Adipocyte (in vitro differentiated cells): ENCODE measurements at regions not wholly inside any gene's neighbourhood (a gene's known extent, or its start where the extent isn't known, plus 50 kb on each side); places are given as distances from the start of the nearest gene placed in this dataset.
A peak's percentile ranks its signal among the peaks of the same experiment; 100 is the strongest.
"Not testable (repeated sequence)": the region's sequence is repeated elsewhere in the genome, so short reads cannot be mapped to it uniquely, and the experiment has no call there.

Experiments
- DNase-seq: peaks from one replicate; pipeline ENCODE4 v3.0.0-alpha.2; 2015; ENCODE audit warnings: low read depth
- H3K27me3 ChIP-seq: replicated peaks from 2 replicates; pipeline ENCODE4 v1.7.0; 2013; ENCODE audit warnings: mild to moderate bottlenecking, low read length, moderate library complexity; ENCODE audit not compliant: control insufficient read depth, insufficient read depth
- H3K36me3 ChIP-seq: 2 replicates; pipeline ENCODE4 v1.7.0; 2013; ENCODE audit warnings: low read length, mild to moderate bottlenecking, moderate library complexity; ENCODE audit not compliant: control insufficient read depth, insufficient read depth, severe bottlenecking
- H3K4me1 ChIP-seq: 2 replicates; pipeline ENCODE4 v1.7.0; 2013; ENCODE audit warnings: mild to moderate bottlenecking, low read length, moderate library complexity; ENCODE audit not compliant: control insufficient read depth, insufficient read depth
- H3K4me3 ChIP-seq: 2 replicates; pipeline ENCODE4 v1.7.0; 2013; ENCODE audit warnings: mild to moderate bottlenecking, low read length, moderate library complexity
- H3K9ac ChIP-seq: 2 replicates; pipeline ENCODE4 v1.7.0; 2013; ENCODE audit warnings: mild to moderate bottlenecking, low read length, moderate library complexity
- H3K9me3 ChIP-seq: 2 replicates; pipeline ENCODE4 v1.7.0; 2013; ENCODE audit warnings: mild to moderate bottlenecking, low read length, moderate library complexity; ENCODE audit not compliant: control insufficient read depth

- DNase-seq, result no peak
- Histone ChIP-seq H3K27me3 (no peaks in the 10 kb centered on the region), H3K4me1 (peaks cover 15% of the 10 kb centered on the region), H3K36me3 (no peaks in the 10 kb centered on the region), H3K4me3 (no peak overlapping the region), H3K9ac (no peak overlapping the region), H3K9me3 (no peaks in the 10 kb centered on the region)
Measured at GRCh38 chr18:10147752-10148151, 233.9 kb downstream of the VAPA start.

GRCh38 chr18:10148189-10148929, 234.5 kb downstream of the VAPA start:
- no peaks in the 10 kb centered on the region for H3K9me3 ChIP-seq
- no peaks in the 10 kb centered on the region for H3K27me3 ChIP-seq
- no peak overlapping the region for H3K9ac ChIP-seq
- no peaks in the 10 kb centered on the region for H3K36me3 ChIP-seq
- H3K4me3 ChIP-seq, result no peak overlapping the region
- DNase-seq, result no peak
- peaks cover 12% of the 10 kb centered on the region for H3K4me1 ChIP-seq

GRCh38 chr18:10149768-10150556, 236.1 kb downstream of the VAPA start:
- H3K27me3 ChIP-seq, result no peaks in the 10 kb centered on the region
- H3K9me3 ChIP-seq, result no peaks in the 10 kb centered on the region
- no peaks in the 10 kb centered on the region for H3K36me3 ChIP-seq
- peaks cover 13% of the 10 kb centered on the region for H3K4me1 ChIP-seq
- H3K4me3 ChIP-seq, result no peak overlapping the region
- no peak overlapping the region for H3K9ac ChIP-seq
- no peak for DNase-seq

GRCh38 chr18:10150576-10150975, 236.8 kb downstream of the VAPA start:
- not testable (repeated sequence) for DNase-seq, H3K9ac ChIP-seq, H3K36me3 ChIP-seq, H3K4me3 ChIP-seq, H3K9me3 ChIP-seq, H3K27me3 ChIP-seq
- H3K4me1 ChIP-seq, result peaks cover 13% of the 10 kb centered on the region

DNA sequence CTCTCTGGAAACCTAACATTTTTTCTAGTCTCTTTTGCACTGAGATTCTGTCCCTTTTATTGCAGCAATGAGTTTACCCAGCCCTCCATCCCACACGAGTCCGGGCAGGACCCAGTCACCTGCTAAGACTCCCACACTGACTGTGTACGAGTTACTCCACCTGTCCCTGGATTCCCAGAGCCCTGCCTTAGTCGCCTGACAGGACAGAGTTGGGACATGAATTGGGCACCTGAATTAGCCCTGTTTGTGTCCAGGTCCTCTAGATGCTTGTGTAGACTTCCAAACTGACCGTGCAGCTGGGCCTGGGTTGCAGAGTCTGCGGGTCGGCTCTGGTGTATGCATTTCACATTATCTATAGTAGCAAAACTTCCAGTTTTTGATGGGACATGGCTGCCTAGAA, 238.7 kb downstream of the VAPA start:
- Histone ChIP-seq H3K27me3 (no peaks in the 10 kb centered on the region), H3K36me3 (no peaks in the 10 kb centered on the region), H3K4me1 (peaks cover 13% of the 10 kb centered on the region), H3K9ac (no peak overlapping the region), H3K9me3 (no peaks in the 10 kb centered on the region), H3K4me3 (no peak overlapping the region)
- no peak for DNase-seq

DNA sequence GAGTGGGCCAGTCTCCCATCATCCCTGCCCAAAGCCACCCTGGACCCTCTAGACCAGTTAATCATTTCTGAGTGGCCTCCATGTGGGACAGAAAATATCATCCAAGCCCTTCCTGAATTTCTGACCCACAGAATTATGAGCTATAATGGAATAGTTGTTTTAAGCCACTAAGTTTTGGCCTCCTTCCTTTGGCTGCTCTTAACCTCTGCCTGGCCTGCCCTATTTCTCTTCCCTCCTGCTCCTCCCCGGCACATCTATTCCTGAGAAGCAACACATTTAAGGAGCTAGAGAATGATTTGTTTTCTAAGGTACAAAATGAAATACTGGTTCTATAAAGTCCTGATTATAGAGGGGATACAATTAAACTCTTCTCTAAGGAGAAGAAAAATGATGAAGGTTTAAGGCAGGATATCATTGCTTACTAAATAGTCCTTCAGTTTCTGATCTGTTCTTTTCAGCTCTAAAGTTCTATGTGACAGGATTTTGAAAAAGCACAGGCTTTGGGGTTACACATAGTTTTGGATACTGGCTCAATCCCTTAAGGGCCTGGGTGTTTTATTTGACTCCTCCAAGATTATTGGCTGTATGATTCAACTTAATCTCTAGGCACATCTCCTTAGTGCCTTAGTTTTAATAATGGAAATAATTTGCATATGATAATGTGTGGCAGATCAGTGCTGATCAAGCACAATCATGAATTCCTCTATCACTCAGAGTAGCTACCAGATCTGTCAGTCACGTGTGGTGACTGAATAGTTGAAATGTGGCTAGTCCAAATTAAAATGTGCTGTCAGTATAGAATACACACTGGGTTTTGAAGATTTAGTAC, 240.3 kb downstream of the VAPA start:
- Histone ChIP-seq H3K36me3 (no peaks in the 10 kb centered on the region), H3K27me3 (no peaks in the 10 kb centered on the region), H3K4me3 (no peak overlapping the region), H3K9me3 (no peaks in the 10 kb centered on the region), H3K9ac (peak overlapping the region; percentile 58), H3K4me1 (peaks cover 13% of the 10 kb centered on the region)
- DNase-seq, result peak; percentile 24

DNA sequence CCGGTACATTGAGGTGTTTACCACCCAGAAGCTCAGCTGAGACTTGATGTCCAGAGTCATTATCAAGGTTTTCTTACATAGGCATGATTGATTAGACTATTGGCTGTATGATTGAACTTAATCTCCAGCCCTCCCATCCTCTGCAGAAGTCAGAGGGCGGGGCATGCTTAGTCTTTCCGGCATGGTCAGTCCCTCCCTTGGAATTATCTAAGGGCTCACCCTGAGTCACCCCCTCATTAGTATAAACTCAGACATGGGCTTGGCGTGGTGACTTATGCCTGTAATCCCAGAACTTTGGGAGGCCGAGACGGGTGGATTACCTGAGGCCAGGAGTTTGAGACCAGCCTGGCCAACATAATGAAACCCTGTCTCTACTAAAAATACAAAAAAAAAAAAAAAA, 243.9 kb downstream of the VAPA start:
- Histone ChIP-seq H3K4me1 (peaks cover 13% of the 10 kb centered on the region), H3K4me3 (no peak overlapping the region), H3K27me3 (no peaks in the 10 kb centered on the region), H3K36me3 (no peaks in the 10 kb centered on the region), H3K9me3 (no peaks in the 10 kb centered on the region), H3K9ac (no peak overlapping the region)
- no peak for DNase-seq

DNA sequence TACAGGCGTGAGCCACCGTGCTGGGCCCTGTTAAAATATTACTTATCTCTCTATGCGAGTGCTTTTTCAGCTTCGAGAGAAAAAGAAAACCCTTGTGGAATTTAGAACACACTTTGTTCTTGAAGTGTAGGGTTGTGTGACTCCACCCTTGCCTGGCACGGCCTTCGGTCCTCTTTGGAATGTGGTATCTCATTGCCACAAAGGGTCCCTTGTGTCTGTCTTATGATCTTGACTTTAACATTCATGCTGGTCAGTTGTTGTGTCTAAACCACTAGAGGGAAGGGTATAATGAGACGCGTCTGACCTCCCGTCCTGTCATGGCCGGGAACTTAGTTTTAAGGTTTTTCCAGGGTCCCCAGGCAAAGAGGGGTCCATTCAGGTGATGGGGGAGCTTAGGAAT, 246.4 kb downstream of the VAPA start:
- peaks cover 4% of the 10 kb centered on the region for H3K27me3 ChIP-seq
- no peaks in the 10 kb centered on the region for H3K4me1 ChIP-seq
- no peak overlapping the region for H3K9ac ChIP-seq
- no peak overlapping the region for H3K4me3 ChIP-seq
- no peak for DNase-seq
- H3K9me3 ChIP-seq, result no peaks in the 10 kb centered on the region
- no peaks in the 10 kb centered on the region for H3K36me3 ChIP-seq

- no peak overlapping the region for H3K9ac ChIP-seq
- H3K36me3 ChIP-seq, result no peaks in the 10 kb centered on the region
- H3K27me3 ChIP-seq, result peaks cover 4% of the 10 kb centered on the region
- no peak overlapping the region for H3K4me3 ChIP-seq
- H3K4me1 ChIP-seq, result no peaks in the 10 kb centered on the region
- no peaks in the 10 kb centered on the region for H3K9me3 ChIP-seq
- DNase-seq, result no peak
Measured at GRCh38 chr18:10161315-10161714, 247.5 kb downstream of the VAPA start.

GRCh38 chr18:10162340-10162739, 248.5 kb downstream of the VAPA start:
- Histone ChIP-seq H3K36me3 (no peaks in the 10 kb centered on the region), H3K9ac (no peak overlapping the region), H3K4me1 (no peaks in the 10 kb centered on the region), H3K27me3 (peaks cover 4% of the 10 kb centered on the region), H3K9me3 (no peaks in the 10 kb centered on the region), H3K4me3 (no peak overlapping the region)
- peak; percentile 7 for DNase-seq
